ENCODE measurements at regions not wholly inside any gene's neighbourhood (a gene's known extent, or its start where the extent isn't known, plus 50 kb on each side); places are given as distances from the start of the nearest gene placed in this dataset.
"Not testable (repeated sequence)": the region's sequence is repeated elsewhere in the genome, so short reads cannot be mapped to it uniquely, and the experiment has no call there.

DNA sequence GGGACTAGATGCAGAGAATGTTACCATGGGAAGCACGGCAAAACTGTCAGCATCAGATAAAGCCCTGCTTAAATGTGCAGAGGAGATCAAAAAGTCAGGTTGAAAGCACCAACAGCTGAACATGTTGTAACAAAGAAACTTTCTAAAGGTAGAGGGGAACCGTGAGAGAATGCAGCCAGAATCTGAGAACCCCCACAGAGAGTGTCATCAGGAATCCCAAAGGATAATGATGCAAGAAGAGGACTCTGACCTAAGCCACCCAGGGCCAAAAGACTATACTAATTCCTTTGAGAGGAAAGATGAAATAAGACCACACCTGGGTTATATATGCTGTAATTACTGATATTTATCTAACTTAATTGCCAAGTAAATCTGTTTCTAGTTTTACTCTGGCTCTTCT lies 116.6 kb downstream of the PCSK1 start:
- ATAC-seq, result no peak
- 60 to 82% methylated on average over 1 to 2 of the region's 2 CpGs for WGBS, 2 donors (ENCODE audit: low coverage in 1 of 2)
- Histone ChIP-seq H3K27ac (no peak overlapping the region), H3K27me3 (no peaks in the 10 kb centered on the region), H3K36me3 (no peaks in the 10 kb centered on the region), H3K4me1 (no peaks in the 10 kb centered on the region), H3K4me3 (no peak overlapping the region), H3K9me3 (no peaks in the 10 kb centered on the region)
- TF ChIP-seq POLR2AphosphoS5 (IDR thresholded peaks at IDR 0.05) (no peak), POLR2A (IDR thresholded peaks at IDR 0.05) (no peak), EP300 (IDR thresholded peaks at IDR 0.05) (no peak)
- TF ChIP-seq, protein P1, sequence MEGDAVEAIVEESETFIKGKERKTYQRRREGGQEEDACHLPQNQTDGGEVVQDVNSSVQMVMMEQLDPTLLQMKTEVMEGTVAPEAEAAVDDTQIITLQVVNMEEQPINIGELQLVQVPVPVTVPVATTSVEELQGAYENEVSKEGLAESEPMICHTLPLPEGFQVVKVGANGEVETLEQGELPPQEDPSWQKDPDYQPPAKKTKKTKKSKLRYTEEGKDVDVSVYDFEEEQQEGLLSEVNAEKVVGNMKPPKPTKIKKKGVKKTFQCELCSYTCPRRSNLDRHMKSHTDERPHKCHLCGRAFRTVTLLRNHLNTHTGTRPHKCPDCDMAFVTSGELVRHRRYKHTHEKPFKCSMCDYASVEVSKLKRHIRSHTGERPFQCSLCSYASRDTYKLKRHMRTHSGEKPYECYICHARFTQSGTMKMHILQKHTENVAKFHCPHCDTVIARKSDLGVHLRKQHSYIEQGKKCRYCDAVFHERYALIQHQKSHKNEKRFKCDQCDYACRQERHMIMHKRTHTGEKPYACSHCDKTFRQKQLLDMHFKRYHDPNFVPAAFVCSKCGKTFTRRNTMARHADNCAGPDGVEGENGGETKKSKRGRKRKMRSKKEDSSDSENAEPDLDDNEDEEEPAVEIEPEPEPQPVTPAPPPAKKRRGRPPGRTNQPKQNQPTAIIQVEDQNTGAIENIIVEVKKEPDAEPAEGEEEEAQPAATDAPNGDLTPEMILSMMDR (IDR thresholded peaks at IDR 0.05), result no peak

DNA sequence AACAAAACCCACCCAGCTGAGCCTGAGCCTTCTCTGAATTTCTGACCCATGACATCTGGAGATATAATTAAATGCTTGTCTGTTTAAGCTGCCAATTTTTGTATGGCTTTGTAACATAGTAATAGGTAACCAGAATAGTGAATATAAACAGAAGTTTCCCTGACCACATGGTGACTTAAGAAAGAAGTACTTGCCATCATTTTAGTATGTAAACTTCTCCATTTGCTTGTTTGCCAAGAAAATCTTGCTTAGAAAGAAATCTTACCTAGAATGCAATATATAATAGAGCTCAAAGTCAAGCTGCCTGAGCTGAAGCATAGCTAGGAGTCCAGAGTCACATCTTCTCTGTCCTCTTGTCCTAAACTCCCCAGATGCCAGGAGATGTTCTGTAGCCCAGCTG lies 117.0 kb downstream of the PCSK1 start:
- Histone ChIP-seq H3K4me3 (no peak overlapping the region), H3K27me3 (no peaks in the 10 kb centered on the region), H3K27ac (no peak overlapping the region), H3K9me3 (peaks cover 0 to under 1% (median 0%) of the 10 kb centered on the region in 3 donors), H3K4me1 (no peaks in the 10 kb centered on the region), H3K36me3 (no peaks in the 10 kb centered on the region)
- TF ChIP-seq, protein P1 (IDR thresholded peaks at IDR 0.05), result no peak
- no peak for TF ChIP-seq POLR2A (IDR thresholded peaks at IDR 0.05)
- no peak for TF ChIP-seq EP300 (IDR thresholded peaks at IDR 0.05)
- TF ChIP-seq POLR2AphosphoS5 (IDR thresholded peaks at IDR 0.05), result no peak
- ATAC-seq, result no peak

DNA sequence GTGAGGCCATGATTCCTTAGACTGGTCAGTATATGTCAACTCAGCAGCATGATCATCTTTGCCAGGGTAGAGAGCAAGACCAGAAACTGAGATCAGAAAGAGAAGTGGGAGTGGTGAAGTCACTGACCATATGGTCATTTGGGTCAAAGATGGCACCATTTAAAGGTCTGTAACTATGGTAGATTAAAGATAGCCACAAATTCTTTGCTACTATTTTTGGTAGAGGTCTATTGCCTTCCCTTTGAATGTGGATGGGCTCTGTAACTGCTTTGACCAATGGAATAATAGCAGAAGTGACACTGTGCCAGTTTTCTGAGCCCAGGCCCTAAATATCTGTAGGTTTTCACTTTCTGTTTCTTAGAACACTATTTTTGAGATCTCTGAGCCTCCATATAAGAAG lies 117.6 kb downstream of the PCSK1 start:
- TF ChIP-seq POLR2A (IDR thresholded peaks at IDR 0.05) (no peak), EP300 (IDR thresholded peaks at IDR 0.05) (no peak), POLR2AphosphoS5 (IDR thresholded peaks at IDR 0.05) (no peak)
- TF ChIP-seq, protein P1 (IDR thresholded peaks at IDR 0.05), result no peak
- Histone ChIP-seq H3K4me1 (no peaks in the 10 kb centered on the region), H3K9me3 (peaks cover 0 to 4% (median 0%) of the 10 kb centered on the region in 3 donors), H3K27ac (no peak overlapping the region), H3K36me3 (no peaks in the 10 kb centered on the region), H3K4me3 (no peak overlapping the region), H3K27me3 (no peaks in the 10 kb centered on the region)
- no peak for ATAC-seq

DNA sequence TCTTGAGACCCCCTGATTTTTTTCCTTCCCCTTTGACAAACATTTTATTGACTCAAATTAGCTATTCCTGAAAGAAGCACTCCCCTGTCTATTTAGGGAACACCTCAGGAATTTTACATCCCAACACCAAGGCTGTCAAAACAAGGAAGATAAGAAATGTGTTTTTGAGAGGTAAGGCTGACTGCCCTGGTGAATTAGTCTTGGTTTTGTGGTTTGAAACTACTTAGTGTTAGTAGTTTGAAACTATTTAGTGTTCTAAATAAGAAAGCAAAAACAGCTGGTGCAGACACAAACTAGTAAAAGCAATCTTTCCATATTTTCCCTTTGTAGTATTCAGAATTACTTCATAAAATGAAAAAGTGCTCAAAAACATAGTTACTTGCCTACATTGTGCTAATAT lies 120.7 kb downstream of the PCSK1 start:
- Histone ChIP-seq H3K4me3 (no peak overlapping the region), H3K36me3 (no peaks in the 10 kb centered on the region), H3K27ac (no peak overlapping the region), H3K4me1 (no peaks in the 10 kb centered on the region), H3K9me3 (peaks cover 0 to 4% (median 0%) of the 10 kb centered on the region in 3 donors), H3K27me3 (no peaks in the 10 kb centered on the region)
- no peak for ATAC-seq
- TF ChIP-seq POLR2A (IDR thresholded peaks at IDR 0.05), result no peak
- TF ChIP-seq, protein P1 (IDR thresholded peaks at IDR 0.05), result no peak
- TF ChIP-seq POLR2AphosphoS5 (IDR thresholded peaks at IDR 0.05), result no peak
- TF ChIP-seq EP300 (IDR thresholded peaks at IDR 0.05), result no peak

DNA sequence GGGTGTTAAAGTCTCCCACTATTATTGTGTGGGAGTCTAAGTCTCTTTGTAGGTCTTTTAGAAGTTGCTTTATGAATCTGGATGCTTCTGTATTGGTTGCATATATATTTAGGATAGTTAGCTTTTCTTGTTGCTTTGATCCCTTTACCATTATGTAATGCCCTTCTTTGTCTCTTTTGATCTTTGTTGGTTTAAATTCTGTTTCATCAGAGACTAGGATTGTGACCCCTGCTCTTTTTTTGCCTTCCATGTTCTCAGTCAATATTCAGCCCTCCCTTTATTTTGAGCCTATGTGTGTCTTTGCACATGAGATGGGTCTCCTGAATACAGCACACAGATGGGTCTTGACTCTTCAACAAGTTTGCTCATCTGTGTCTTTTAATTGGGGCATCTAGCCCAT lies 126.0 kb downstream of the PCSK1 start:
- H3K9me3 ChIP-seq, H3K4me1 ChIP-seq, ATAC-seq, H3K27ac ChIP-seq, H3K4me3 ChIP-seq, H3K36me3 ChIP-seq, H3K27me3 ChIP-seq: not testable (repeated sequence)

DNA sequence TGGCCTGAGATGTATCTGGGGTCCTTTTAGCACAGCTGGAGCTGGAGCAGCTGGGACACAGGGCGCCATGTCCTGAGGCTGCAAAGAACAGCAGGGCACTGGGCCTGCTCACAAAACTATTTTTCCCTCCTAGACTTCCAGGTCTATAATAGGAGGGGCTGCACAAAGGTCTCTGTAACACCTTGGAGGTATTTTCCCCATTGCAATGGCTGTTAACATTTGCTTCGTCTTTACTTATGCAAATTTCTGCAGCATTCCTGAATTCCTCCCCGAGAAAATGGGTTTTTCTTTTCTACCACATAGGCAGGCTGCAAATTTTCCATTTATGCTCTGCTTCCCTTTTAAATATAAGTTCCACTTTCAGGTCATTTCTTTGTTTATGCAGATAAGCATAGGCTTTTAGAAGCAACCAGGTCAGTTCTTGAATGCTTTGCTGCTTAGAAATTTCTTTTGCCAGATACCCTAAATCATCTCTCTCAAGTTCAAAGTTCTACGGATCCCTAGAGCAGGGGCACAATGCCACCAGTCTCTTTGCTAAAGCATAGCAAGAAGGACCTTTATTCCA lies 130.8 kb downstream of the PCSK1 start:
- 85 to 89% methylated on average over 3 to 4 of the region's 4 CpGs for WGBS, 2 donors (ENCODE audit: low coverage in 1 of 2)
- TF ChIP-seq POLR2AphosphoS5 (IDR thresholded peaks at IDR 0.05), result no peak
- TF ChIP-seq EP300 (IDR thresholded peaks at IDR 0.05), result no peak
- TF ChIP-seq, protein P1 (IDR thresholded peaks at IDR 0.05), result no peak
- no peak for TF ChIP-seq POLR2A (IDR thresholded peaks at IDR 0.05)
- no peak for ATAC-seq

More for the DNA sequence above, 130.8 kb downstream of the PCSK1 start:
- no peaks in the 10 kb centered on the region for H3K36me3 ChIP-seq
- no peak overlapping the region for H3K27ac ChIP-seq
- no peaks in the 10 kb centered on the region for H3K27me3 ChIP-seq
- H3K9me3 ChIP-seq, result peaks cover 0 to 8% (median 0%) of the 10 kb centered on the region in 3 donors
- peaks cover 0 to 15% (median 0%) of the 10 kb centered on the region in 3 donors for H3K4me1 ChIP-seq
- H3K4me3 ChIP-seq, result no peak overlapping the region

All from gastroesophageal sphincter (tissue), 4 donors.